RWPE1 (cell line): ENCODE measurements at regions not wholly inside any gene's neighbourhood (a gene's known extent, or its start where the extent isn't known, plus 50 kb on each side); places are given as distances from the start of the nearest gene placed in this dataset.

Experiments
- CTCF ChIA-PET: fragments of 350-600 bp; sonication (Branson Sonifier 250); formaldehyde crosslinking; extraction: SDS; loops from one replicate; lab custom pipeline; 2021; lab: Yijun Ruan, JAX
- POLR2A ChIA-PET: fragments of 400-600 bp; formaldehyde crosslinking; extraction: SDS; loops from one replicate; lab custom pipeline; 2020; ENCODE audit warnings: antibody characterized with exemption; ENCODE audit not compliant: low non-redundant PET; lab: Yijun Ruan, JAX
- DNase-seq: peaks from one replicate; pipeline ENCODE4 v3.0.0; 2012; ENCODE audit warnings: low spot score
- H3K27ac ChIP-seq: fragments of 450-650 bp; 2 replicates; pipeline ENCODE4 v1.5.1; 2017
- TF ChIP-seq, protein P1 (sequence below): fragments of 450-650 bp; conservative IDR thresholded peaks from 2 replicates; pipeline ENCODE4 v1.5.1; 2017; ENCODE audit warnings: low read depth, mild to moderate bottlenecking

DNA sequence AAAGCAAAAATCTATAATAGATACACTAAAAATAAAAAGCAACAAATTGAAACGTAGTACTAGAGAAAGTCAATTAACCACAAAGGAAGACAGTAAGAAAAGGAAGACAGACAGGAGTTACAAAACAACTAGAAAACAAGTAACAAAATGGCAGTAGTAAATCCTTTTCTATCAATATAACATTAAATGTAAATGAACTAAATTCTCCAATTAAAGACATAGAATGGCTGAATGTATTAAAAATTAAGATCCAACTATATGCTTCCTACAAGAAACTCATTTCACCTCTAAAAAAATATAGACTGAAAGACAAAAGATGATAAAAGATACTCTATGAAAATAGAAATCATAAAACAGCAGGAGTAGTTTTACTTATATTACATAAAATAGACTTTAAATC lies 79.1 kb downstream of the CTH start:
- ChIA-PET POLR2A (no interaction called here), CTCF (no interaction called here)
- TF ChIP-seq, protein P1, sequence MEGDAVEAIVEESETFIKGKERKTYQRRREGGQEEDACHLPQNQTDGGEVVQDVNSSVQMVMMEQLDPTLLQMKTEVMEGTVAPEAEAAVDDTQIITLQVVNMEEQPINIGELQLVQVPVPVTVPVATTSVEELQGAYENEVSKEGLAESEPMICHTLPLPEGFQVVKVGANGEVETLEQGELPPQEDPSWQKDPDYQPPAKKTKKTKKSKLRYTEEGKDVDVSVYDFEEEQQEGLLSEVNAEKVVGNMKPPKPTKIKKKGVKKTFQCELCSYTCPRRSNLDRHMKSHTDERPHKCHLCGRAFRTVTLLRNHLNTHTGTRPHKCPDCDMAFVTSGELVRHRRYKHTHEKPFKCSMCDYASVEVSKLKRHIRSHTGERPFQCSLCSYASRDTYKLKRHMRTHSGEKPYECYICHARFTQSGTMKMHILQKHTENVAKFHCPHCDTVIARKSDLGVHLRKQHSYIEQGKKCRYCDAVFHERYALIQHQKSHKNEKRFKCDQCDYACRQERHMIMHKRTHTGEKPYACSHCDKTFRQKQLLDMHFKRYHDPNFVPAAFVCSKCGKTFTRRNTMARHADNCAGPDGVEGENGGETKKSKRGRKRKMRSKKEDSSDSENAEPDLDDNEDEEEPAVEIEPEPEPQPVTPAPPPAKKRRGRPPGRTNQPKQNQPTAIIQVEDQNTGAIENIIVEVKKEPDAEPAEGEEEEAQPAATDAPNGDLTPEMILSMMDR = no peak
- DNase-seq = no peak
- no peak overlapping the region for H3K27ac ChIP-seq

GRCh38 chr1:70495370-70495769 lies 84.3 kb downstream of the CTH start:
- H3K27ac ChIP-seq = no peak overlapping the region
- CTCF ChIA-PET = interaction anchor here (0.6 kb wide), 1 partner anchor 312 kb away, joined by 6 read pairs; no protein-coding TSS in a partner anchor
- TF ChIP-seq, protein P1 = no peak
- DNase-seq = no peak
- POLR2A ChIA-PET = no interaction called here

DNA sequence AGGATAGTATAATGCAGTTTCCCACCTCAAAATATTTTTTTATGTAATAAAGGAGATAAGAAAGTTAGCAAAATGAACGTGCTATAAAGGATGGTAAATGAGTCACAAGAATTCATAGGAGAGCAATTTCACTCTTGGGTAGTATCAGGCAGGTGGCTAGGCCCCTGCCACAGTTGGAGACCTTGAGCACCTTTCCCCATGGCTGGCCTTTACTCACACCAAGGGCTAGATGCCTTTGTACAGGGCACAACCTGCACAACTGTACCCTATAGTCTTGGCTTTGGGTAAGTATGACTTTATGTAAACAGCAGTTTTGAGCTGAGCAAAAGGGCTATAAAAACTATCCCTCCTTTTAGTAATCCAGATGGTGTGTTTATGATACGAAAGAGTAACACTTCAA lies 85.1 kb downstream of the CTH start:
- CTCF ChIA-PET = no interaction called here

DNA sequence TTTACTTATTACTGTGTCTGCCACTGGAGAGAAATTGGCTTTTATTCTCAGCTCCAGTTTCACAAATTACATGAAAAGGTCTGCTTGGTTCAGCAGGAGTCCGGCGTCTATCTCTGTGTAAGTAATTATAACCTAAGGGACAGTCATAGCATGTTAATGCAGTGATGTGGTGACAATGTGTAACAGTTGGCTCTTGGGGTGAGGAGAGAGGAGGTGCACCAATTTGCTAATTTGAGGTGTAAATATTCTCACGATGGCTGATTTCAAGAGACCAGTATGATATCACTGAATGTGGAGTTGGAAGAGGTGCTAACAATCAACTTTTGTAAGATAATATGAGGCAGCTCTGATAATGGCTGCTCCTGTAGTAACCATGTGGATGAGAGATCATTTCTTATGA lies 86.1 kb downstream of the CTH start:
- DNase-seq = no peak
- H3K27ac ChIP-seq = no peak overlapping the region
- POLR2A ChIA-PET = no interaction called here
- CTCF ChIA-PET = interaction anchor here (0.6 kb wide), 1 partner anchor 470 kb away, joined by 10 read pairs; no protein-coding TSS in a partner anchor
- TF ChIP-seq, protein P1 = no peak

More for the DNA sequence above, 85.1 kb downstream of the CTH start:
- H3K27ac ChIP-seq = no peak overlapping the region
- POLR2A ChIA-PET = no interaction called here
- DNase-seq = no peak
- TF ChIP-seq, protein P1 = no peak

- ChIA-PET CTCF (interaction anchor here (0.7 kb wide), 1 partner anchor 75 kb away, joined by 3 read pairs; no protein-coding TSS in a partner anchor), POLR2A (no interaction called here)
- TF ChIP-seq, protein P1 = no peak
- no peak for DNase-seq
- H3K27ac ChIP-seq = no peak overlapping the region
Observed at GRCh38 chr1:70498666-70499065, 87.6 kb downstream of the CTH start.

DNA sequence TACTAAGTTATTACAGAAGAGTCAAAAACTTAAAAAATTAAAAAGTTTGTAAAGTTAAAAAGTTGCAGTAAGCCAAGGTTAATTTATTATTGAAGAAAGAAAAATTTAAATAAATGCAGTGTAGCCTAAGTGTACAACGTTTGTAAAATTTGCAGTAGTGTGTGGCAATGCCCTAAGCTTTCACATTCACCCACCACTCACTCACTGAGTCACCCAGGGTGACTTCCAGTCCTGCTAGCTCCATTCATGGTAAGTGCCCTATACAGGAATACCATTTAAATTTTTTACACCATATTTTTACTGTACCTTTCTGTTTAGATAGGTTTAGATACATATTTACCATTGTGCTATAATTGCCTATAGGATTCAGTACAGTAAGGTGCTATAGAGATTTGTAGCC lies 88.6 kb downstream of the CTH start:
- H3K27ac ChIP-seq = no peak overlapping the region
- DNase-seq = no peak
- ChIA-PET CTCF (no interaction called here), POLR2A (no interaction called here)
- TF ChIP-seq, protein P1 = no peak
